Endothelial cell of umbilical vein (primary cell): ENCODE measurements at regions not wholly inside any gene's neighbourhood (a gene's known extent, or its start where the extent isn't known, plus 50 kb on each side); places are given as distances from the start of the nearest gene placed in this dataset.

ENCODE experiments used
- BruUV-seq: library from RNA; stranded (reverse); fragments of 400-500 nt; replicated peaks from 2 replicates; lab custom pipeline; 2021; lab: Mats Ljungman, UMichigan
- CTCF ChIA-PET: fragments of 300-600, 350-600 bp; sonication (Branson Sonifier 250); formaldehyde crosslinking; loops from one replicate; lab custom pipeline; 2021; ENCODE audit warnings: antibody characterized with exemption, inconsistent platforms; lab: Charles Lee
- POLR2A ChIA-PET: fragments of 300-600, 350-600 bp; sonication (Branson Sonifier 250); formaldehyde crosslinking; loops from one replicate; lab custom pipeline; 2021; ENCODE audit warnings: antibody characterized with exemption, inconsistent platforms; lab: Charles Lee
- DNase-seq: peaks from one replicate; pipeline ENCODE4 v3.0.0-alpha.2; 2011; ENCODE audit warnings: low read depth, low spot score
- FAIRE-seq: peaks from 2 replicates; lab custom pipeline; 2011; peaks lifted over from hg19 to GRCh38; lab: Jason Lieb, UNC
- H2AFZ ChIP-seq: 2 replicates; pipeline ENCODE4 v1.6.0; 2012; ENCODE audit warnings: low read depth, low read length, control low read depth, inconsistent platforms
- H3K27ac ChIP-seq: 2 replicates; pipeline ENCODE4 v1.5.1; 2011; ENCODE audit warnings: low read depth, mild to moderate bottlenecking, control low read depth, low read length, moderate library complexity; ENCODE audit not compliant: insufficient read depth
- H3K27me3 ChIP-seq, 2 experiments: 2 replicates each; pipeline versions ENCODE4 v1.6.0 to v1.6.1; 2011; ENCODE audit warnings: low read length in 2 of 2, mixed read lengths in 1 of 2; ENCODE audit not compliant: control insufficient read depth in 2 of 2, insufficient read depth in 2 of 2
- H3K36me3 ChIP-seq, 2 experiments: 2 replicates in 1 of 2; 3 replicates in 1 of 2; pipeline ENCODE4 v1.5.1; 2011; ENCODE audit warnings: low read length in 2 of 2, mild to moderate bottlenecking in 1 of 2, moderate library complexity in 1 of 2; ENCODE audit not compliant: control insufficient read depth in 2 of 2, insufficient read depth in 2 of 2; ENCODE audit errors: extremely low read depth in 1 of 2
- H3K4me1 ChIP-seq: 3 replicates; pipeline ENCODE4 v1.5.1; 2011; ENCODE audit warnings: mild to moderate bottlenecking, low read length; ENCODE audit not compliant: control insufficient read depth, insufficient read depth; ENCODE audit errors: extremely low read depth
- H3K4me2 ChIP-seq: 2 replicates; pipeline ENCODE4 v1.6.1; 2011; ENCODE audit warnings: low read length, control low read depth, mixed read lengths; ENCODE audit not compliant: insufficient read depth
- H3K4me3 ChIP-seq, 3 experiments: fragments of 200-600 bp in 1 of 3; sonication (generic), shearing (Covaris generic) in 1 of 3; replicated peaks in 1 of 3; 2 replicates each; pipeline ENCODE4 v1.5.1; 2011 to 2016; ENCODE audit warnings: control low read depth in 3 of 3, low read length in 3 of 3, mild to moderate bottlenecking in 2 of 3, inconsistent platforms in 1 of 3, low read depth in 1 of 3, moderate library complexity in 1 of 3; ENCODE audit not compliant: insufficient read depth in 1 of 3
- H3K79me2 ChIP-seq: 2 replicates; pipeline ENCODE4 v1.6.0; 2012; ENCODE audit warnings: low read length, inconsistent platforms; ENCODE audit not compliant: control insufficient read depth, insufficient read depth
- H3K9ac ChIP-seq: replicated peaks from 2 replicates; pipeline ENCODE3; 2011; ENCODE audit warnings: low read length, control low read depth; ENCODE audit not compliant: insufficient read depth; ENCODE audit errors: extremely low read depth
- H3K9me1 ChIP-seq: replicated peaks from 3 replicates; pipeline ENCODE4 v1.6.0; 2011; ENCODE audit warnings: mild to moderate bottlenecking, low read length; ENCODE audit not compliant: control insufficient read depth, insufficient read depth; ENCODE audit errors: extremely low read depth
- H3K9me3 ChIP-seq: replicated peaks from 2 replicates; pipeline ENCODE4 v1.5.1; 2012; ENCODE audit warnings: low read length, inconsistent platforms; ENCODE audit not compliant: control insufficient read depth, insufficient read depth
- H4K20me1 ChIP-seq: replicated peaks from 2 replicates; pipeline ENCODE3; 2011; ENCODE audit warnings: mild to moderate bottlenecking, low read length; ENCODE audit not compliant: control insufficient read depth, insufficient read depth; ENCODE audit errors: extremely low read depth
- EZH2 ChIP-seq: IDR thresholded peaks from 2 replicates; pipeline ENCODE4 v1.6.1; 2012; ENCODE audit warnings: borderline replicate concordance, low read depth, mild to moderate bottlenecking, moderate library complexity, low read length, inconsistent platforms; ENCODE audit not compliant: severe bottlenecking
- FOS ChIP-seq: IDR thresholded peaks from 2 replicates; pipeline ENCODE4 v1.6.1; 2011; ENCODE audit warnings: mild to moderate bottlenecking, low read length, moderate library complexity, borderline replicate concordance; ENCODE audit not compliant: insufficient read depth
- GATA2 ChIP-seq: IDR thresholded peaks from 2 replicates; pipeline ENCODE4 v1.7.0; 2011; ENCODE audit warnings: low read depth, mild to moderate bottlenecking, moderate library complexity, mixed read lengths, low read length; ENCODE audit not compliant: insufficient read length, insufficient read depth
- JUN ChIP-seq: IDR thresholded peaks from 2 replicates; pipeline ENCODE4 v1.6.1; 2011; ENCODE audit warnings: borderline replicate concordance, low read depth; ENCODE audit not compliant: insufficient read length, insufficient read depth
- MYC ChIP-seq: IDR thresholded peaks from one replicate; pipeline ENCODE4 v1.6.1; 2011; ENCODE audit warnings: mild to moderate bottlenecking, low read depth, low read length
- POLR2A ChIP-seq: IDR thresholded peaks from 2 replicates; pipeline ENCODE4 v1.6.1; 2012; ENCODE audit warnings: low read depth, mild to moderate bottlenecking, control low read depth, low read length
- POLR2AphosphoS5 ChIP-seq: IDR thresholded peaks from 2 replicates; pipeline ENCODE4 v1.6.1; 2012; ENCODE audit warnings: low read depth, mild to moderate bottlenecking, control low read depth, low read length, moderate library complexity; ENCODE audit not compliant: insufficient read depth
- dilution Hi-C: fragments of 300-500 bp; cut with MboI; formaldehyde crosslinking; loops from one replicate; pipeline ENCODE4 v1.15.0; 2019; ENCODE audit warnings: low sequenced_read_pairs; ENCODE audit not compliant: extremely low pct_ligation_motif_present
- intact Hi-C: fragments of 100-400 bp; cut with micrococcal nuclease; formaldehyde crosslinking; loops from one replicate; pipeline ENCODE4 v1.10.0; 2022

GRCh38 chr1:68624233-68624632, 127.4 kb upstream of the DEPDC1 start:
- no TSS peak for BruUV-seq
- Histone ChIP-seq H3K27ac (no peak overlapping the region), H3K4me2 (no peak overlapping the region), H3K9ac (no peak overlapping the region), H3K36me3 (no peaks in the 10 kb centered on the region), H3K9me3 (no peaks in the 10 kb centered on the region), H3K79me2 (no peaks in the 10 kb centered on the region), H3K4me3 (no peak overlapping the region), H3K9me1 (no peaks in the 10 kb centered on the region), H2AFZ (no peak overlapping the region), H3K27me3 (no peaks in the 10 kb centered on the region), H3K4me1 (no peaks in the 10 kb centered on the region), H4K20me1 (no peaks in the 10 kb centered on the region)
- intact Hi-C loops (no loop called here), dilution Hi-C loops (no loop called here)
- CTCF ChIA-PET, result interaction anchor here (1.6 kb wide), 1 partner anchor 25 kb away, joined by 3 read pairs; no protein-coding TSS in a partner anchor
- DNase-seq (peak; percentile 52), FAIRE-seq (no peak)
- POLR2A ChIA-PET, result no interaction called here
- TF ChIP-seq JUN (peak; percentile 29), FOS (peak; percentile 43), POLR2AphosphoS5 (no peak)

DNA sequence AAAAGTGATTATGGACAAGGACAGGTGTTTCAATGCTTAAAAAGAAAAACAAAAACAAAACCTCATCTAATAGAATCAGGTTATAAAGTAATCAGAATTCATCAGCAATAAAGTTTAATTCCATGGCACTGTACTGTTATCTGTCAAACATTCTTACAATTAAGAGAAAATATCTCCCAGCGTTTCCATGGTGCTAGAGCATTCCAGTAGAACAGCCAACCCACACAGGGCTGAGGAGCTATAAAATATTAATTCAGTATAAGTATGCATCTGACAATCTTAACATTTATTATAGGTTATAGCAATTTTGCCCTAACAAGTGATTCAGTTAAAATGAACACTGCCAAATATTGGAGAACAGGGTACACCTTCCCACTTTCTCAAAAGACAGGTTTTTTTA, 128.7 kb upstream of the DEPDC1 start:
- CTCF ChIA-PET, result no interaction called here
- Histone ChIP-seq H3K4me1 (no peaks in the 10 kb centered on the region), H2AFZ (no peak overlapping the region), H3K4me2 (no peak overlapping the region), H3K4me3 (no peak overlapping the region), H3K9ac (no peak overlapping the region), H3K27me3 (no peaks in the 10 kb centered on the region), H3K79me2 (no peaks in the 10 kb centered on the region), H3K27ac (no peak overlapping the region), H4K20me1 (no peaks in the 10 kb centered on the region), H3K9me3 (no peaks in the 10 kb centered on the region), H3K36me3 (no peaks in the 10 kb centered on the region), H3K9me1 (no peaks in the 10 kb centered on the region)
- TF ChIP-seq MYC, result no peak
- no peak for TF ChIP-seq POLR2A
- no peak for TF ChIP-seq POLR2AphosphoS5
- no peak for TF ChIP-seq GATA2
- TF ChIP-seq EZH2, result no peak
- FAIRE-seq, result no peak
- BruUV-seq, result no TSS peak
- dilution Hi-C loops, result no loop called here
- POLR2A ChIA-PET, result no interaction called here
- intact Hi-C loops, result no loop called here
- DNase-seq, result no peak
